A673 (cell line): ENCODE measurements at regions not wholly inside any gene's neighbourhood (a gene's known extent, or its start where the extent isn't known, plus 50 kb on each side); places are given as distances from the start of the nearest gene placed in this dataset.

Source experiments
- EZH2 ChIP-seq: fragments of 200-600 bp; sonication (generic); IDR thresholded peaks from 2 replicates; pipeline ENCODE4 v1.6.1; 2017; ENCODE audit warnings: borderline replicate concordance, low read depth, mild to moderate bottlenecking, mixed read lengths, antibody characterized with exemption, low read length; ENCODE audit not compliant: poor library complexity, severe bottlenecking
- TF ChIP-seq, protein P1 (sequence below): fragments of 300-800, 200-600 bp; sonication (generic); conservative IDR thresholded peaks from 2 replicates; pipeline ENCODE4 v1.5.1; 2017; ENCODE audit warnings: low read depth, mild to moderate bottlenecking, antibody characterized with exemption, low read length, moderate library complexity, mixed read lengths

DNA sequence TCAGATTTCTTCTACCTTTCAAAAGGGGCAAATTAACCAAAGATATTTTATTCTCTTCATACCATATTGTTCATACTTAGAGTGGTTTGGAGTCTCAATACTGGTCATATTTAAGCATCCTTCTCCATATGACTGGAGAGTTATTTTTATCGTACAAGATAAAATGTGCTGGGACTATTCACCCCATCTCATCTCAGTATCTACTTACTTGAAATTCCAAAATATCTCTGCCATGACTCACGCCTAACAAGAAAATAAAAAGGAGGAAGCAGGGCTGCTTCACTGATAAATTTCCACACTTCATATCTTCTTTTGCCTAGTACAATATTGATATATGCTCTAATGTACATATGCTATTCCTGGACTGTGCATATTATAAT, 277.9 kb upstream of the CDH9 start:
- no peak for TF ChIP-seq EZH2
- TF ChIP-seq, protein P1, sequence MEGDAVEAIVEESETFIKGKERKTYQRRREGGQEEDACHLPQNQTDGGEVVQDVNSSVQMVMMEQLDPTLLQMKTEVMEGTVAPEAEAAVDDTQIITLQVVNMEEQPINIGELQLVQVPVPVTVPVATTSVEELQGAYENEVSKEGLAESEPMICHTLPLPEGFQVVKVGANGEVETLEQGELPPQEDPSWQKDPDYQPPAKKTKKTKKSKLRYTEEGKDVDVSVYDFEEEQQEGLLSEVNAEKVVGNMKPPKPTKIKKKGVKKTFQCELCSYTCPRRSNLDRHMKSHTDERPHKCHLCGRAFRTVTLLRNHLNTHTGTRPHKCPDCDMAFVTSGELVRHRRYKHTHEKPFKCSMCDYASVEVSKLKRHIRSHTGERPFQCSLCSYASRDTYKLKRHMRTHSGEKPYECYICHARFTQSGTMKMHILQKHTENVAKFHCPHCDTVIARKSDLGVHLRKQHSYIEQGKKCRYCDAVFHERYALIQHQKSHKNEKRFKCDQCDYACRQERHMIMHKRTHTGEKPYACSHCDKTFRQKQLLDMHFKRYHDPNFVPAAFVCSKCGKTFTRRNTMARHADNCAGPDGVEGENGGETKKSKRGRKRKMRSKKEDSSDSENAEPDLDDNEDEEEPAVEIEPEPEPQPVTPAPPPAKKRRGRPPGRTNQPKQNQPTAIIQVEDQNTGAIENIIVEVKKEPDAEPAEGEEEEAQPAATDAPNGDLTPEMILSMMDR, result no peak
